ENCODE measurements at regions not wholly inside any gene's neighbourhood (a gene's known extent, or its start where the extent isn't known, plus 50 kb on each side); places are given as distances from the start of the nearest gene placed in this dataset.

- intact Hi-C loops (cut with DNase I; ENCODE audit: low total_unique reads): no loop called here
- Histone ChIP-seq H3K36me3 (no peaks in the 10 kb centered on the region), H3K4me1 (no peaks in the 10 kb centered on the region), H3K27me3 (no peaks in the 10 kb centered on the region), H3K27ac (no peak overlapping the region), H3K4me3 (no peak overlapping the region), H3K9me3 (no peaks in the 10 kb centered on the region)
- TF ChIP-seq CTCF (IDR thresholded peaks at IDR 0.05) (no peak), POLR2A (IDR thresholded peaks at IDR 0.05) (no peak)
- no peak for DNase-seq
Observed at GRCh38 chr9:106110483-106110882, 416.1 kb downstream of the TMEM38B start.

GRCh38 chr9:106111039-106111730 is 416.8 kb downstream of the TMEM38B start:
- H3K27me3 ChIP-seq: no peaks in the 10 kb centered on the region
- H3K9me3 ChIP-seq: no peaks in the 10 kb centered on the region
- H3K36me3 ChIP-seq: no peaks in the 10 kb centered on the region
- H3K4me1 ChIP-seq: no peaks in the 10 kb centered on the region
- no peak overlapping the region for H3K27ac ChIP-seq
- no peak for DNase-seq
- intact Hi-C loops (cut with DNase I; ENCODE audit: low total_unique reads): no loop called here
- TF ChIP-seq POLR2A (IDR thresholded peaks at IDR 0.05) (no peak), CTCF (IDR thresholded peaks at IDR 0.05) (no peak)
- H3K4me3 ChIP-seq: no peak overlapping the region

GRCh38 chr9:106112935-106113334 is 418.6 kb downstream of the TMEM38B start:
- H3K4me3 ChIP-seq: no peak overlapping the region
- no peak for DNase-seq
- no peaks in the 10 kb centered on the region for H3K4me1 ChIP-seq
- H3K27me3 ChIP-seq: no peaks in the 10 kb centered on the region
- no peaks in the 10 kb centered on the region for H3K36me3 ChIP-seq
- no peaks in the 10 kb centered on the region for H3K9me3 ChIP-seq
- intact Hi-C loops (cut with DNase I; ENCODE audit: low total_unique reads): no loop called here
- no peak for TF ChIP-seq POLR2A (IDR thresholded peaks at IDR 0.05)
- TF ChIP-seq CTCF (IDR thresholded peaks at IDR 0.05): no peak
- no peak overlapping the region for H3K27ac ChIP-seq

- H3K9me3 ChIP-seq: no peaks in the 10 kb centered on the region
- H3K27me3 ChIP-seq: no peaks in the 10 kb centered on the region
- intact Hi-C loops (cut with DNase I; ENCODE audit: low total_unique reads): no loop called here
- no peak for DNase-seq
- H3K36me3 ChIP-seq: no peaks in the 10 kb centered on the region
- no peak overlapping the region for H3K4me3 ChIP-seq
- TF ChIP-seq CTCF (IDR thresholded peaks at IDR 0.05) (no peak), POLR2A (IDR thresholded peaks at IDR 0.05) (no peak)
- H3K4me1 ChIP-seq: no peaks in the 10 kb centered on the region
- no peak overlapping the region for H3K27ac ChIP-seq
Observed at GRCh38 chr9:106119176-106119575, 424.8 kb downstream of the TMEM38B start.

- Histone ChIP-seq H3K36me3 (no peaks in the 10 kb centered on the region), H3K27me3 (no peaks in the 10 kb centered on the region), H3K4me1 (no peaks in the 10 kb centered on the region), H3K27ac (no peak overlapping the region), H3K9me3 (no peaks in the 10 kb centered on the region), H3K4me3 (no peak overlapping the region)
- no peak for DNase-seq
- intact Hi-C loops (cut with DNase I; ENCODE audit: low total_unique reads): no loop called here
- TF ChIP-seq POLR2A (IDR thresholded peaks at IDR 0.05) (no peak), CTCF (IDR thresholded peaks at IDR 0.05) (no peak)
Observed at GRCh38 chr9:106120071-106120470, 425.7 kb downstream of the TMEM38B start.

All from uterus (tissue), 3 donors.